Stimulated activated memory B cell treated with anti-CD40 and anti-IgM and Interleukin-4, amounts not matched to agents 10 μg/mL and 1 μg/mL and 100 μg/mL, for 72 hours (primary cell): ENCODE measurements at regions not wholly inside any gene's neighbourhood (a gene's known extent, or its start where the extent isn't known, plus 50 kb on each side); places are given as distances from the start of the nearest gene placed in this dataset.

Experiments
- ATAC-seq: fragments of 150-1000 bp; cut with Tn5 transposase; 2 replicates; pipeline ENCODE4 v1.10.0; 2021
- H3K27ac Mint-ChIP-seq: one replicate; pipeline ENCODE4 v1.8.0; 2022; ENCODE audit warnings: mild to moderate bottlenecking, mixed read lengths
- H3K27me3 Mint-ChIP-seq: one replicate; pipeline ENCODE4 v1.8.0; 2022; ENCODE audit warnings: mixed read lengths
- H3K36me3 Mint-ChIP-seq: one replicate; pipeline ENCODE4 v1.8.0; 2022; ENCODE audit warnings: mixed read lengths
- H3K4me1 Mint-ChIP-seq: one replicate; pipeline ENCODE4 v1.8.0; 2022; ENCODE audit warnings: mixed read lengths
- H3K4me3 Mint-ChIP-seq: one replicate; pipeline ENCODE4 v1.8.0; 2022; ENCODE audit warnings: mild to moderate bottlenecking, moderate library complexity, mixed read lengths
- H3K9me3 Mint-ChIP-seq: one replicate; pipeline ENCODE4 v1.8.0; 2022; ENCODE audit warnings: mixed read lengths

DNA sequence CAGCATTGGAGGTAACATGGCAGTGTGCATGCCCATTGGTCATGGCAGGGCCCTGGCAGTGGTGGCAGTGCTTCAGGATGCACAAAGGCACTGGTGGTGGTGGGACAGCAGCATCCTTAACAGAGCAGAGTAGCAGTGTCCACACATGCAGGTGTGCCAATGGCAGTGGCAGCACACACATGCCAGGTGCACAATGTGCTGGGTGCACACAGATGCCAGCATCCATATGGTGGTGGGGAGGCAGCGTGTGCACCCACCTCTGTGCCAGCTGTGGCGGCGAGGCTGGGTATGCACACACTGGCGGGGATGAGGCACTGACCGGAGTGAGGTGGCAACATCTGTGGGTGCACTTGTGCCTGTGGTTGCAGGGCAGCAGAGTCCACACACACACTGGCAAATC lies 150.6 kb downstream of the SI start:
- no peak overlapping the region for H3K4me3 Mint-ChIP-seq
- H3K4me1 Mint-ChIP-seq, result no peaks in the 10 kb centered on the region
- H3K9me3 Mint-ChIP-seq, result no peaks in the 10 kb centered on the region
- H3K27ac Mint-ChIP-seq, result no peak overlapping the region
- no peak for ATAC-seq
- no peaks in the 10 kb centered on the region for H3K36me3 Mint-ChIP-seq
- H3K27me3 Mint-ChIP-seq, result no peaks in the 10 kb centered on the region

- H3K27ac Mint-ChIP-seq, result no peak overlapping the region
- no peaks in the 10 kb centered on the region for H3K36me3 Mint-ChIP-seq
- H3K9me3 Mint-ChIP-seq, result peaks cover 3% of the 10 kb centered on the region
- H3K27me3 Mint-ChIP-seq, result no peaks in the 10 kb centered on the region
- ATAC-seq, result no peak
- H3K4me1 Mint-ChIP-seq, result no peaks in the 10 kb centered on the region
- H3K4me3 Mint-ChIP-seq, result no peak overlapping the region
Observed at GRCh38 chr3:164918905-164919304, 159.4 kb downstream of the SI start.

GRCh38 chr3:164912916-164913315 lies 165.4 kb downstream of the SI start:
- Mint-ChIP-seq H3K27ac (no peak overlapping the region), H3K36me3 (no peaks in the 10 kb centered on the region), H3K4me3 (no peak overlapping the region), H3K27me3 (no peaks in the 10 kb centered on the region), H3K4me1 (no peaks in the 10 kb centered on the region), H3K9me3 (peaks cover 10% of the 10 kb centered on the region)
- no peak for ATAC-seq

DNA sequence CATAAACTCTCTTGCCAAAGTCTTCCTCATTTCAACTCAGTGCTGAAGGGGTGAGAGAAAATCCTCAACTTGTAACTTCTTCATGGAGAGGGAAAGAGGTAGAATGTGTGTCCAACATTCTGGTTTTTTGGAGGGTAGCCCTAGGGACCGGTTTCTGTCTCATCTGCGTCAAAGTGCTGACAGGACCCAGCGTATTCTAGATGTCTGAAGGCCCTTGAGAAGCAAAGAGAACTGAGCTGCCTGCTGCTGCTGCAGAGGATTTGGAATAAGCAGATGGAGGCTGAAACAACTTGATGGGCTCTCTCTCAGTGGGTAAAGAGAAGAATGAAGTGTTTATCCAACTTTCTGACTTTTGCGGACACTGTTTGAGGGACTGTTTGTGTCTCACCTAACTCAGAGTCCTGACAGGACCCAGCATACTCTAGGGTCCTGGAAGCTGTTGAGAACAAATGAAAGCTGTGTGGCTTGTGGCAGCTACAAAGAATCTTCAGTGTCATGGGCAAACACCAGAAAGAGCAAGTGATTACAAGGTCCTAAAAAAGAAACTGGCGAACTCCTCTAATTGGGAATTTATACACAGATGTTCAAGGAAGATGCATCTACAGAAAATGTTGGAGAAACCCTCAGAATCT lies 174.4 kb downstream of the SI start:
- Mint-ChIP-seq H3K36me3 (no peaks in the 10 kb centered on the region), H3K4me3 (no peak overlapping the region), H3K27ac (no peak overlapping the region), H3K4me1 (no peaks in the 10 kb centered on the region), H3K27me3 (no peaks in the 10 kb centered on the region), H3K9me3 (no peaks in the 10 kb centered on the region)
- ATAC-seq, result no peak

- H3K4me3 Mint-ChIP-seq, result no peak overlapping the region
- H3K27ac Mint-ChIP-seq, result no peak overlapping the region
- H3K9me3 Mint-ChIP-seq, result peaks cover 3% of the 10 kb centered on the region
- ATAC-seq, result no peak
- H3K27me3 Mint-ChIP-seq, result no peaks in the 10 kb centered on the region
- H3K4me1 Mint-ChIP-seq, result no peaks in the 10 kb centered on the region
- H3K36me3 Mint-ChIP-seq, result no peaks in the 10 kb centered on the region
Observed at GRCh38 chr3:164897342-164897741, 181.0 kb downstream of the SI start.

GRCh38 chr3:164890061-164890460 lies 188.2 kb downstream of the SI start:
- no peak overlapping the region for H3K27ac Mint-ChIP-seq
- ATAC-seq, result no peak
- no peaks in the 10 kb centered on the region for H3K36me3 Mint-ChIP-seq
- no peaks in the 10 kb centered on the region for H3K27me3 Mint-ChIP-seq
- no peak overlapping the region for H3K4me3 Mint-ChIP-seq
- H3K9me3 Mint-ChIP-seq, result peaks cover 4% of the 10 kb centered on the region
- H3K4me1 Mint-ChIP-seq, result no peaks in the 10 kb centered on the region

DNA sequence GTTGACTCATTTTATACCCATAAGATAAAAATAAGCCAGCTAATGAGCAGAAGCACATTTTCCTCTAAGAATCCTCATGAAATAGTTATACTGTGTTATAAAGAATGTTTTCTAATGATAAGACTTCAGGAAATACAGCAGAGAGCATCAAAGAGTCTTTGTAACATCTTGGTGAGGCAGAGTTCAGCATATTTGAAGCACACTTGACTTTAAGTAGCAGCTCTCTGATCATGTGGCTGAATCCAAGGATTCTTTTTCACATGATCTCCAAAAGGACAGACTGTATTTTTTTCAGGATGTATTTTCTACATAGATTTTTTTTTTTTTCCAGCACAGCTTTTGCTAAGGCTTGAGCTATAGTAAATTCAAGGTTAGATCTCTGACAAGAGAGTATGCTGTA lies 195.1 kb downstream of the SI start:
- no peak for ATAC-seq
- no peaks in the 10 kb centered on the region for H3K4me1 Mint-ChIP-seq
- no peak overlapping the region for H3K27ac Mint-ChIP-seq
- H3K36me3 Mint-ChIP-seq, result no peaks in the 10 kb centered on the region
- H3K27me3 Mint-ChIP-seq, result no peaks in the 10 kb centered on the region
- no peak overlapping the region for H3K4me3 Mint-ChIP-seq
- peaks cover 3% of the 10 kb centered on the region for H3K9me3 Mint-ChIP-seq

DNA sequence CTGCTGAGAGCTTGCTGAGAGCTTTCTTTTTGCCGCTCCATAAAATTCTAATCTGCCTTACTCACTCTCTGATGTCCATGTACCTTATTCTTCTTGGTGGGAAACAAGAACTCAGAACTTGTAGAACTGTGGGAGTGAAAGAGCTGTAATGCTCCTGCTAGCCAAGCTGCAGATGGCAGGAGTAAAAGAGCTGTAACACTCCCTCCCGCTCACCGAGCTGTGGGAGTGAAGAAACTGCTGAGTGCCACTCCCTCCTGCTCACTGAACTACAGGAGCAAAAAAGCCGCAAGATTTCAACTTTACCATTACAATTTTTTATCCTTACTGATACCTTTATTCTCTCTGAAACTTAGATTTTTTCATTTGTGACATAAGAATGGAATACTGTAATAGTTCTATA lies 199.1 kb downstream of the SI start:
- Mint-ChIP-seq H3K36me3 (no peaks in the 10 kb centered on the region), H3K27ac (no peak overlapping the region), H3K4me1 (no peaks in the 10 kb centered on the region), H3K4me3 (no peak overlapping the region), H3K9me3 (peaks cover 8% of the 10 kb centered on the region), H3K27me3 (no peaks in the 10 kb centered on the region)
- no peak for ATAC-seq

DNA sequence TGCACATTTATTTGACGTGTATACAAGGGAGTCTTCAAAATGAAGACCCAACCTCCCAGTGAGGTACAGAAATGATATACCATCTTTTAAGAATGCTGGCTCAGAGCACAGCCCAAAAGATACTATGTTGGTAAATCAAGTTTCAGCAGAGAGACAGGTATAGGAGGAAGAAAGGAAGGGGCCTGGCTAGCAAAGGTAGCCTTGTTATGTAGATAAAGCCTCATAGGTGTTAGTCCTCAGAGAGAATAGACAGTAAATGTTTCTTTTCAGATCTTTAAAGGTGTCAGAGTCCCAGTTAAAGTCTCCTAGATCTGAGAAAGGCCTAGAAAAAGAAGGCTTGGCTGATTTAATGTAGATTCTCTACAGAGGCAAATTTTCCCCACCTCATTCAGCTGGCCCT lies 213.8 kb downstream of the SI start:
- Mint-ChIP-seq H3K4me3 (no peak overlapping the region), H3K4me1 (no peaks in the 10 kb centered on the region), H3K27ac (no peak overlapping the region), H3K36me3 (no peaks in the 10 kb centered on the region), H3K27me3 (no peaks in the 10 kb centered on the region), H3K9me3 (peaks cover 8% of the 10 kb centered on the region)
- ATAC-seq, result no peak

GRCh38 chr3:164852866-164853265 lies 225.4 kb downstream of the SI start:
- no peak for ATAC-seq
- Mint-ChIP-seq H3K4me1 (no peaks in the 10 kb centered on the region), H3K36me3 (no peaks in the 10 kb centered on the region), H3K27ac (no peak overlapping the region), H3K9me3 (no peaks in the 10 kb centered on the region), H3K27me3 (no peaks in the 10 kb centered on the region), H3K4me3 (no peak overlapping the region)

- ATAC-seq, result no peak
- Mint-ChIP-seq H3K4me3 (no peak overlapping the region), H3K27me3 (no peaks in the 10 kb centered on the region), H3K27ac (no peak overlapping the region), H3K9me3 (no peaks in the 10 kb centered on the region), H3K36me3 (no peaks in the 10 kb centered on the region), H3K4me1 (no peaks in the 10 kb centered on the region)
Observed at GRCh38 chr3:164851905-164852304, 226.4 kb downstream of the SI start.

GRCh38 chr3:164851204-164851603 lies 227.1 kb downstream of the SI start:
- Mint-ChIP-seq H3K4me3 (no peak overlapping the region), H3K9me3 (no peaks in the 10 kb centered on the region), H3K4me1 (no peaks in the 10 kb centered on the region), H3K36me3 (no peaks in the 10 kb centered on the region), H3K27me3 (no peaks in the 10 kb centered on the region), H3K27ac (no peak overlapping the region)
- no peak for ATAC-seq

- Mint-ChIP-seq H3K27ac (no peak overlapping the region), H3K36me3 (no peaks in the 10 kb centered on the region), H3K9me3 (no peaks in the 10 kb centered on the region), H3K4me3 (no peak overlapping the region), H3K27me3 (no peaks in the 10 kb centered on the region), H3K4me1 (no peaks in the 10 kb centered on the region)
- ATAC-seq, result no peak
Observed at GRCh38 chr3:164848923-164849322, 229.4 kb downstream of the SI start.

DNA sequence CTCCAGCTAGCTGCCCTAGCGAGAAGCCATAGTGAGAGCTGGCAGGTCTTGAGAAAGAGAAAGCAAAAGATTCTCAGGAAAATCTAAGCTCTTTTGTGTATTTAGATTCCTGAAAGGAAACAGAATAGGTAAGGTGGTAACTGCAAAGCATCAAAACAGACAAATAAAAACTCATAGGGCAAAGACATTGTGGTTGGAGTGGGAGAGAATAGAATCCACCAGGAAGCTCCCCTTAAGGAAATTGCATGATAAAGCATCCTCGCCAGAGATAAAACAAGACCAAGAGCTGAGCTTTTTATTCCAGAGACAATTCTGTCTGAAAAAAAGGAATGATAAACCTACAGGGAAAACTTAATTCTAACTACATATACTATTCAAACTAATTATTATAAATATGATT lies 232.6 kb downstream of the SI start:
- ATAC-seq, result no peak
- Mint-ChIP-seq H3K9me3 (peaks cover 3% of the 10 kb centered on the region), H3K27ac (no peak overlapping the region), H3K4me1 (no peaks in the 10 kb centered on the region), H3K36me3 (no peaks in the 10 kb centered on the region), H3K27me3 (no peaks in the 10 kb centered on the region), H3K4me3 (no peak overlapping the region)

DNA sequence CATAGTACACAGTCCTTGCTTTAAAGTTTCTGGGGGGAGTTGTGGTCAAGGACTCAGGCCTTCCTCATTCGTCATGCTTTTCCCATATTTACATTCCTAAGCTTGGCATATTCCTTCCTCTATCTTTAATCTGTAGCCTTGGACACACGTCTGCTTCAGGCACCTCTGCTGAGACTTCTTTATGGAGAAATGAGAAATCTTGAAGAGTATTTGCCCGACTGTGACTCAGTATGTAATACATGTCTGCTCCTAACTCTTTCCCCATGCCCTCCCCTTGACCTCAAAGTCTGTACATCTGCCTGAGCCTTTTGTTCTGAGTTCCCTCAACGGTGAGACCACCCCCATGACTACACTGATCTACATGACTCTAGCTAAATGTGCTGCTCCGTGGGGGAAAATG lies 246.1 kb downstream of the SI start:
- Mint-ChIP-seq H3K9me3 (no peaks in the 10 kb centered on the region), H3K36me3 (no peaks in the 10 kb centered on the region)

DNA sequence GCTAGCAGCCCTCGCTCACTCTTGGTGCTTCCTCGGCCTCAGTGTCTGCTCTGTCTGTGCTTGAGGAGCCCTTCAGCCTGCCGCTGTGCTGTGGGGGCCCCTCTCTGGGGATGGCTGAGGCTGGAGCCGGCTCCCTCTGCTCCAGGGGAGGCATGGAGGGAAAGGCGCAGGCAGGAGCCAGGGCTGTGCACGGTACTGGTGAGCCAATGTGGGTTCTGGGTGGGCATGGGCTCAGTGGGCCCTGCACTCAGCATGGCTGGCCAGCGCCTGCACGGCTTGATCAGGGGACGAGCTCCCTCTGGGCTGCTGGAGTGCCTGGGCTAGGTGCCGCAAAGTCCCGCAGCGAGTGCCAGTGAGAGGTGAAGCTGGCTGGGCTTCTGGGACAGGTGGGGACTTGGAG lies 260.0 kb downstream of the SI start:
- Mint-ChIP-seq H3K4me3 (no peak overlapping the region), H3K27me3 (no peaks in the 10 kb centered on the region), H3K9me3 (peaks cover 9% of the 10 kb centered on the region), H3K27ac (no peak overlapping the region), H3K36me3 (no peaks in the 10 kb centered on the region), H3K4me1 (no peaks in the 10 kb centered on the region)
- ATAC-seq, result no peak

More for the DNA sequence above, 246.1 kb downstream of the SI start:
- Mint-ChIP-seq H3K27me3 (no peaks in the 10 kb centered on the region), H3K4me3 (no peak overlapping the region), H3K27ac (no peak overlapping the region), H3K4me1 (no peaks in the 10 kb centered on the region)
- no peak for ATAC-seq

DNA sequence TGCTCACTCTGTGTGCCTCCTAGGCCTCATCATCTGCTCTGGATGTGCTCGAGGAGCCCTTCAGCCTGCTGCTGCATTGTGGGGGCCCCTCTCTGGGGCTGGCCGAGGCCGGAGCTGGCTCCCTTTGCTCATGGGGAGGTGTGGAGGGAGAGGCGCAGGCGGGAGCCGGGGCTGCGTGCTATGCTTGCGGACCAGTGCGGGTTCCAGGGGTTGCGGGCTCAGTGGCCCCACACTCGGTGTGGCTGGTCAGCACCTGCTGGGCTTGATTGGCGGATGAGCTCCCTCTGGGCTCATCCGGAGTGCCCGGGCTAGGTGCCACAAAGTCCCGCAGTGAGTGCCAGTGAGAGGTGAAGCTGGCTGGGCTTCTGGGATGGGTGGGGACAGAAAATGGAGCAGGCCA lies 264.2 kb downstream of the SI start:
- ATAC-seq, result no peak
- Mint-ChIP-seq H3K4me3 (no peak overlapping the region), H3K9me3 (peaks cover 9% of the 10 kb centered on the region), H3K27ac (no peak overlapping the region), H3K27me3 (no peaks in the 10 kb centered on the region), H3K4me1 (no peaks in the 10 kb centered on the region), H3K36me3 (no peaks in the 10 kb centered on the region)
